Activated CD4-positive, CD25-positive, alpha-beta regulatory T cell treated with anti-CD3 and anti-CD28 coated beads, Interleukin-2, amount 50 U/mL, for 24 hours (primary cell): ENCODE measurements at regions not wholly inside any gene's neighbourhood (a gene's known extent, or its start where the extent isn't known, plus 50 kb on each side); places are given as distances from the start of the nearest gene placed in this dataset.

Source experiments
- ATAC-seq, 2 donors: fragments of 150-1000 bp; cut with Tn5 transposase; one replicate each; pipeline ENCODE4 v1.10.0; 2021; ENCODE audit warnings: mild to moderate bottlenecking in 1 of 2, moderate library complexity in 1 of 2

GRCh38 chr5:97851036-97851435, 668.0 kb upstream of the RIOK2 start:
- no peak for ATAC-seq

GRCh38 chr5:97854871-97855762, 672.1 kb upstream of the RIOK2 start:
- ATAC-seq = no peak

GRCh38 chr5:97874491-97874890, 691.4 kb upstream of the RIOK2 start:
- no peak for ATAC-seq

GRCh38 chr5:97876272-97876671, 693.2 kb upstream of the RIOK2 start:
- ATAC-seq = no peak

- no peak for ATAC-seq
These were observed 694.5 kb upstream of the RIOK2 start for GRCh38 chr5:97877588-97877987.

- peak; percentile 44 to 64 for ATAC-seq
These were observed 705.4 kb upstream of the RIOK2 start for GRCh38 chr5:97888439-97888838.

- no peak for ATAC-seq
These were observed 708.9 kb upstream of the RIOK2 start for GRCh38 chr5:97891971-97892370.

GRCh38 chr5:97903742-97904141, 720.7 kb upstream of the RIOK2 start:
- no peak for ATAC-seq

- ATAC-seq = no peak
These were observed 723.1 kb upstream of the RIOK2 start for GRCh38 chr5:97906135-97906534.

GRCh38 chr5:97907646-97908400, 724.8 kb upstream of the RIOK2 start:
- ATAC-seq = no peak

GRCh38 chr5:97909541-97909940, 726.5 kb upstream of the RIOK2 start:
- ATAC-seq = no peak

GRCh38 chr5:97914483-97914882, 731.4 kb upstream of the RIOK2 start:
- ATAC-seq = no peak

GRCh38 chr5:97915106-97915505, 732.1 kb upstream of the RIOK2 start:
- no peak for ATAC-seq

GRCh38 chr5:97918057-97918456, 735.0 kb upstream of the RIOK2 start:
- ATAC-seq = no peak

GRCh38 chr5:97918620-97919019, 735.6 kb upstream of the RIOK2 start:
- ATAC-seq = no peak

GRCh38 chr5:97919719-97920118, 736.7 kb upstream of the RIOK2 start:
- ATAC-seq = no peak

GRCh38 chr5:97922776-97923175, 739.7 kb upstream of the RIOK2 start:
- no peak for ATAC-seq

GRCh38 chr5:97923496-97923895, 740.4 kb upstream of the RIOK2 start:
- no peak for ATAC-seq

- ATAC-seq = no peak
These were observed 741.0 kb upstream of the RIOK2 start for GRCh38 chr5:97923997-97924396.

GRCh38 chr5:97929383-97929782, 746.3 kb upstream of the RIOK2 start:
- ATAC-seq = no peak

- ATAC-seq = no peak
These were observed 748.8 kb upstream of the RIOK2 start for GRCh38 chr5:97931829-97932228.

GRCh38 chr5:97936231-97936630, 753.2 kb upstream of the RIOK2 start:
- ATAC-seq = no peak

- no peak for ATAC-seq
These were observed 754.8 kb upstream of the RIOK2 start for GRCh38 chr5:97937846-97938245.

- ATAC-seq = no peak
These were observed 760.0 kb upstream of the RIOK2 start for GRCh38 chr5:97943036-97943435.
